GM23338 (cell line): ENCODE measurements at regions not wholly inside any gene's neighbourhood (a gene's known extent, or its start where the extent isn't known, plus 50 kb on each side); places are given as distances from the start of the nearest gene placed in this dataset.
"Not testable (repeated sequence)": the region's sequence is repeated elsewhere in the genome, so short reads cannot be mapped to it uniquely, and the experiment has no call there.

ENCODE experiments used
- ATAC-seq: fragments of 200-7000 bp; cut with Tn5 transposase; 3 replicates; pipeline ENCODE4 v1.9.1; 2020
- DNase-seq: peaks from one replicate; pipeline ENCODE4 v3.0.0-alpha.2; 2015; ENCODE audit warnings: low spot score
- H2AFZ ChIP-seq: fragments of 200-600 bp; sonication (generic); 2 replicates; pipeline ENCODE4 v1.8.0; 2016; ENCODE audit warnings: antibody characterized with exemption, mild to moderate bottlenecking, moderate library complexity
- H3F3A ChIP-seq: fragments of 200-600 bp; sonication (generic); replicated peaks from 2 replicates; pipeline ENCODE4 v1.8.0; 2017; ENCODE audit warnings: antibody characterized with exemption, mixed run types, low read depth
- H3K27ac ChIP-seq: fragments of 200-600 bp; sonication (generic); 2 replicates; pipeline ENCODE4 v1.6.1; 2016; ENCODE audit warnings: low read depth
- H3K27me3 ChIP-seq: fragments of 200-600 bp; sonication (generic); 2 replicates; pipeline ENCODE4 v1.8.0; 2016; ENCODE audit warnings: mild to moderate bottlenecking, mixed run types, moderate library complexity; ENCODE audit not compliant: insufficient read depth
- H3K36me3 ChIP-seq: fragments of 200-600 bp; sonication (generic); 2 replicates; pipeline ENCODE4 v1.8.0; 2016; ENCODE audit warnings: mild to moderate bottlenecking; ENCODE audit not compliant: insufficient read depth
- H3K4me1 ChIP-seq: fragments of 200-600 bp; sonication (generic); 2 replicates; pipeline ENCODE4 v1.8.0; 2016; ENCODE audit warnings: mild to moderate bottlenecking, moderate library complexity; ENCODE audit not compliant: insufficient read depth
- H3K4me2 ChIP-seq: fragments of 200-600 bp; sonication (generic); 2 replicates; pipeline ENCODE4 v1.7.1; 2017; ENCODE audit warnings: mixed run types
- H3K4me3 ChIP-seq: fragments of 200-600 bp; sonication (generic); 2 replicates; pipeline ENCODE4 v1.6.1; 2016; ENCODE audit warnings: mixed run types
- H3K79me2 ChIP-seq: fragments of 200-600 bp; sonication (generic); replicated peaks from 2 replicates; pipeline ENCODE4 v1.8.0; 2017; ENCODE audit warnings: mild to moderate bottlenecking; ENCODE audit not compliant: insufficient read depth
- H3K9me2 ChIP-seq: fragments of 200-600 bp; sonication (generic); 2 replicates; pipeline ENCODE4 v1.8.0; 2017; ENCODE audit not compliant: insufficient read depth
- H4K20me1 ChIP-seq: fragments of 200-600 bp; sonication (generic); replicated peaks from 2 replicates; pipeline ENCODE4 v1.8.0; 2017; ENCODE audit warnings: mild to moderate bottlenecking; ENCODE audit not compliant: insufficient read depth
- H3K27ac Mint-ChIP-seq: 2 replicates; pipeline ENCODE4 v1.8.0; 2020; ENCODE audit warnings: inconsistent platforms, mild to moderate bottlenecking, moderate library complexity, mixed read lengths
- H3K27me3 Mint-ChIP-seq: 3 replicates; pipeline ENCODE4 v1.8.0; 2022; ENCODE audit warnings: low read depth, mild to moderate bottlenecking, moderate library complexity, mixed read lengths, inconsistent platforms; ENCODE audit not compliant: insufficient read depth, poor library complexity
- H3K36me3 Mint-ChIP-seq: 3 replicates; pipeline ENCODE4 v1.8.0; 2021; ENCODE audit warnings: low read depth, mild to moderate bottlenecking, inconsistent platforms, moderate library complexity, mixed read lengths
- H3K4me1 Mint-ChIP-seq: 3 replicates; pipeline ENCODE4 v1.8.0; 2020; ENCODE audit warnings: mild to moderate bottlenecking, inconsistent platforms, mixed read lengths
- H3K4me3 Mint-ChIP-seq: 3 replicates; pipeline ENCODE4 v1.8.0; 2021; ENCODE audit warnings: moderate library complexity, mild to moderate bottlenecking, inconsistent platforms, mixed read lengths
- H3K9me3 Mint-ChIP-seq: 3 replicates; pipeline ENCODE4 v1.8.0; 2020; ENCODE audit warnings: moderate library complexity, mild to moderate bottlenecking, inconsistent platforms, mixed read lengths
- CTCF ChIP-seq, 2 experiments: fragments of 200-600 bp in 1 of 2; sonication (generic) in 1 of 2; conservative IDR thresholded peaks; 2 replicates each; pipeline versions ENCODE4 v1.5.1 to v1.6.1; 2016 to 2017; ENCODE audit warnings: antibody characterized with exemption in 2 of 2, low read depth in 2 of 2, mild to moderate bottlenecking in 2 of 2, moderate library complexity in 1 of 2
- EZH2 ChIP-seq: fragments of 200-600 bp; sonication (generic); IDR thresholded peaks from one replicate; pipeline ENCODE4 v1.8.0; 2017; ENCODE audit warnings: antibody characterized with exemption, mild to moderate bottlenecking, low read depth; ENCODE audit not compliant: unreplicated experiment
- POLR2AphosphoS5 ChIP-seq: IDR thresholded peaks from 2 replicates; pipeline ENCODE4 v1.6.1; 2016; ENCODE audit warnings: antibody characterized with exemption, low read depth
- REST ChIP-seq: IDR thresholded peaks from one replicate; pipeline ENCODE4 v1.6.1; 2018; ENCODE audit warnings: antibody characterized with exemption; ENCODE audit not compliant: unreplicated experiment
- STAT1 ChIP-seq: IDR thresholded peaks from one replicate; pipeline ENCODE4 v1.6.1; 2016; ENCODE audit warnings: antibody characterized with exemption; ENCODE audit not compliant: unreplicated experiment
- ZNF114 ChIP-seq: fragments of 250-450 bp; sonication (Bioruptor Pico); IDR thresholded peaks from 2 replicates; pipeline ENCODE4 v1.5.0; 2020; ENCODE audit warnings: mild to moderate bottlenecking, moderate library complexity
- ZNF462 ChIP-seq: fragments of 250-450 bp; sonication (Bioruptor Pico); IDR thresholded peaks from 2 replicates; pipeline ENCODE4 v1.5.0; 2020; ENCODE audit warnings: mild to moderate bottlenecking, moderate library complexity

GRCh38 chr5:126681314-126681713 is 80.6 kb downstream of the PHAX start:
- not testable (repeated sequence) for H3K4me2 ChIP-seq, H3K27me3 Mint-ChIP-seq, H4K20me1 ChIP-seq, H3K9me2 ChIP-seq, H3K36me3 Mint-ChIP-seq, H3K4me3 Mint-ChIP-seq, H2AFZ ChIP-seq, DNase-seq, H3K27me3 ChIP-seq, H3K79me2 ChIP-seq, ATAC-seq, H3K4me3 ChIP-seq, H3K36me3 ChIP-seq, H3K27ac Mint-ChIP-seq, H3K9me3 Mint-ChIP-seq, H3F3A ChIP-seq
- H3K4me1 Mint-ChIP-seq = peaks cover 34% of the 10 kb centered on the region
- Histone ChIP-seq H3K27ac (0 out of 2 replicates have a peak overlapping the region, but pooled peaks have one; percentile 21), H3K4me1 (peaks cover 21% of the 10 kb centered on the region; the same call in 1 of the 2 replicates)

- Histone ChIP-seq H3K4me2 (no peak overlapping the region), H3K4me3 (no peak overlapping the region), H3K27me3 (no peaks in the 10 kb centered on the region), H3K9me2 (no peaks in the 10 kb centered on the region), H3K36me3 (no peaks in the 10 kb centered on the region), H3F3A (no peaks in the 10 kb centered on the region), H4K20me1 (no peaks in the 10 kb centered on the region), H3K79me2 (no peaks in the 10 kb centered on the region), H3K27ac (no peak overlapping the region), H3K4me1 (peaks cover 21% of the 10 kb centered on the region; the same call in 1 of the 2 replicates), H2AFZ (no peak overlapping the region)
- no peaks in the 10 kb centered on the region for H3K36me3 Mint-ChIP-seq
- DNase-seq (no peak), ATAC-seq (no peak)
- no peak overlapping the region for H3K4me3 Mint-ChIP-seq
- no peaks in the 10 kb centered on the region; the same call in 2 of the 3 replicates for H3K9me3 Mint-ChIP-seq
- H3K27ac Mint-ChIP-seq = no peak overlapping the region
- H3K4me1 Mint-ChIP-seq = peaks cover 38% of the 10 kb centered on the region
- TF ChIP-seq POLR2AphosphoS5 (no peak), CTCF (conservative IDR thresholded peaks at IDR 0.05; ENCODE audit: low read depth in 2 of 2) (no peak), ZNF114 (CRISPR knock-in tag) (no peak), ZNF462 (CRISPR knock-in tag) (no peak), REST (no peak), EZH2 (no peak), STAT1 (no peak)
- H3K27me3 Mint-ChIP-seq = peaks cover 9% of the 10 kb centered on the region
These were observed 81.2 kb downstream of the PHAX start for GRCh38 chr5:126681970-126682369.
